Ishikawa (cell line): ENCODE measurements at regions not wholly inside any gene's neighbourhood (a gene's known extent, or its start where the extent isn't known, plus 50 kb on each side); places are given as distances from the start of the nearest gene placed in this dataset.

Experiments
- CEBPB ChIP-seq: IDR thresholded peaks from 2 replicates; pipeline ENCODE4 v1.6.1; 2012
- CREB1 ChIP-seq: IDR thresholded peaks from 2 replicates; pipeline ENCODE4 v1.6.1; 2012; ENCODE audit warnings: low read depth
- EGR1 ChIP-seq: IDR thresholded peaks from 2 replicates; pipeline ENCODE4 v1.6.1; 2012
- EP300 ChIP-seq: IDR thresholded peaks from 2 replicates; pipeline ENCODE4 v1.6.1; 2012; ENCODE audit warnings: borderline replicate concordance
- FOXM1 ChIP-seq: IDR thresholded peaks from 2 replicates; pipeline ENCODE4 v1.6.1; 2012; ENCODE audit warnings: low read depth, borderline replicate concordance
- RAD21 ChIP-seq: IDR thresholded peaks from 2 replicates; pipeline ENCODE4 v1.6.1; 2012; ENCODE audit warnings: low read depth
- TAF1 ChIP-seq: IDR thresholded peaks from 2 replicates; pipeline ENCODE4 v1.6.1; 2012; ENCODE audit warnings: low read depth, mild to moderate bottlenecking
- YY1 ChIP-seq: IDR thresholded peaks from 2 replicates; pipeline ENCODE4 v1.6.1; 2012; ENCODE audit warnings: low read depth
- TF ChIP-seq, protein P1 (sequence below): IDR thresholded peaks from 2 replicates; pipeline ENCODE4 v1.6.1; 2012
- TF ChIP-seq, protein P2 (sequence below): IDR thresholded peaks from 2 replicates; pipeline ENCODE4 v1.6.1; 2012

DNA sequence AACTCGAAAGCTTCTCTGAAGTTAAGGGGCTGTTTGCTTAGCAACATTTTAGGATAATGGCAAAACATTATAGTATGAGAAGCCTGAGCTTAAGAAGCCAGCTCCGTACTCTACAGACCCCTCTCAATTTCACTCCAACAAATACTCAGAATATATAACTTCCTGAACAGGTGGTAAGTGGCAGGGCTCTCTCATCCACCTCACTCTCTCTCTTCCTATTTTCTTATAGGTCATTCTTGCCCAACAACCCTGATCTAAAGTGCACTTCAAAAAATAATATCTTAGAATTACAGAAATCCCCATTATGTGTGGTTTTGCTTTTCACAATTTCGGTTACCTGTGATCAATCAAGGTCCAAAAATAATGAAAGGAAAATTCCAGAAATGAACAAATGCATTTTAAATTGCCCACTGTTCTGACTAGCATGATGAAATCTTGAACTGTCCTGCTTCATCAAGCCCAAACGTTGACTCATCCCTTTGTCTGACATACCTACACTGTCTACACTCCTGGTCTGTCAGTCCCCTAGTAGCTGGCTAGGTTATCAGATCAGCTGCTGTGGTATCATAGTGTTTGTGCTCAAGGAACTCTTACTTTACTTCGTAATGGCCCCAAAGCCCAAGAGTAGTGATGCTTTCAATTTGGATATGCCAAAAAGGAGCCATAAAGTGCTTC, 122.8 kb upstream of the COL5A2 start:
- TF ChIP-seq, protein P1, sequence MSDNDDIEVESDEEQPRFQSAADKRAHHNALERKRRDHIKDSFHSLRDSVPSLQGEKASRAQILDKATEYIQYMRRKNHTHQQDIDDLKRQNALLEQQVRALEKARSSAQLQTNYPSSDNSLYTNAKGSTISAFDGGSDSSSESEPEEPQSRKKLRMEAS = no peak
- TF ChIP-seq EP300 (no peak), TAF1 (no peak), EGR1 (no peak), CEBPB (no peak), CREB1 (no peak), FOXM1 (no peak), RAD21 (no peak), YY1 (no peak)
- TF ChIP-seq, protein P2, sequence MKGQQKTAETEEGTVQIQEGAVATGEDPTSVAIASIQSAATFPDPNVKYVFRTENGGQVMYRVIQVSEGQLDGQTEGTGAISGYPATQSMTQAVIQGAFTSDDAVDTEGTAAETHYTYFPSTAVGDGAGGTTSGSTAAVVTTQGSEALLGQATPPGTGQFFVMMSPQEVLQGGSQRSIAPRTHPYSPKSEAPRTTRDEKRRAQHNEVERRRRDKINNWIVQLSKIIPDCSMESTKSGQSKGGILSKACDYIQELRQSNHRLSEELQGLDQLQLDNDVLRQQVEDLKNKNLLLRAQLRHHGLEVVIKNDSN = no peak
